ENCODE measurements at regions not wholly inside any gene's neighbourhood (a gene's known extent, or its start where the extent isn't known, plus 50 kb on each side); places are given as distances from the start of the nearest gene placed in this dataset.

DNA sequence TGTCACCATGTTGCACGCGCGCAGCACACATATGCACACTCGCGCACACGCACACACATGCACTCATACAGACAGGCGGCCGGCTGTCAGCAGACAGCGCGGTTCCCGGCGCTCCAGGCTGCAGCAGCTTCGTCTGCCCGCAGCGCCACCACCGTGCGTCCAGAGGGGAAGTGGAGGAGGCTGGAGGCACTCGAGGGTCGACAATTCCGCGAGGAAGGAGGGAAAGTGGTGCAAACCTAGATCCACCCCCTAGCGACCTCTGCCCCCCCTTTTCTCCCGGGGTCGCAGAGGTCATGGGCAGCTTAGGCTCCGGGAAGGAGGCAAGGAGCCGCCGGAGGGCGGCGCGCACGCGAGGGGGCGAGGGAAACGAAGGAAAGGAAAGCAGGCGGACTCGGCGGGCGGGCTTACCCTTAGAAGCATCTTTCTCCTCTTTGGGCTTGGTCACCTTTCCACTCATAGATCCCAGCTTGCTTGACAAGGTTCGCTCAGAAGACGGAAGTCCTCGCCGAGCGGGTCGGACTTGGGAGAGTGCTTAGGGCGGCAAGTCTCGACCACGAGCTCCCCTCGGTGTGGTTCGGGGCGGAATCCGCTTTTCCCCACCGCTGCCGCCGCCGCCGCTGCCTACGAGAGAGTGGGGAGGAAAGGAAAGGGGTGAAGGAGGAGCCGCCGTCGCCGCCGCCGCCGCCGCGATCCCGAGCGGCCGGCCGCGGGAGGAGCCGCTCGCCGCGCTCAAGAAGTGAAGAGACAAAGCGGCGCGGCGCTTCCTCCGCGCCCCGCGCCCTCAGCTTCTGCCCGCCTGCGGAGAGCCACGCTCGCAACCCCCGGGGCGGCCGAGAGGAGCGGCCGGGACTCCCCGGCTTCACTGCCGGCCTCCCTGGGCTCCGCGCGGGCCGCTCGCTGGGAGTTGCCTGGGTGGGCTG, 326.6 kb upstream of the F9 start:
- CTCF ChIA-PET: no interaction called here
- no peak for DNase-seq (ENCODE audit: low read depth)
- TF ChIP-seq, protein P1, sequence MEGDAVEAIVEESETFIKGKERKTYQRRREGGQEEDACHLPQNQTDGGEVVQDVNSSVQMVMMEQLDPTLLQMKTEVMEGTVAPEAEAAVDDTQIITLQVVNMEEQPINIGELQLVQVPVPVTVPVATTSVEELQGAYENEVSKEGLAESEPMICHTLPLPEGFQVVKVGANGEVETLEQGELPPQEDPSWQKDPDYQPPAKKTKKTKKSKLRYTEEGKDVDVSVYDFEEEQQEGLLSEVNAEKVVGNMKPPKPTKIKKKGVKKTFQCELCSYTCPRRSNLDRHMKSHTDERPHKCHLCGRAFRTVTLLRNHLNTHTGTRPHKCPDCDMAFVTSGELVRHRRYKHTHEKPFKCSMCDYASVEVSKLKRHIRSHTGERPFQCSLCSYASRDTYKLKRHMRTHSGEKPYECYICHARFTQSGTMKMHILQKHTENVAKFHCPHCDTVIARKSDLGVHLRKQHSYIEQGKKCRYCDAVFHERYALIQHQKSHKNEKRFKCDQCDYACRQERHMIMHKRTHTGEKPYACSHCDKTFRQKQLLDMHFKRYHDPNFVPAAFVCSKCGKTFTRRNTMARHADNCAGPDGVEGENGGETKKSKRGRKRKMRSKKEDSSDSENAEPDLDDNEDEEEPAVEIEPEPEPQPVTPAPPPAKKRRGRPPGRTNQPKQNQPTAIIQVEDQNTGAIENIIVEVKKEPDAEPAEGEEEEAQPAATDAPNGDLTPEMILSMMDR (IDR thresholded peaks at IDR 0.05; ENCODE audit: insufficient read depth, low read depth, low read length): no peak
- Histone ChIP-seq H3K36me3 (ENCODE audit: control insufficient read depth, insufficient read depth, low read length) (no peaks in the 10 kb centered on the region), H3K27me3 (ENCODE audit: control insufficient read depth, insufficient read depth, low read length) (peaks cover 8% of the 10 kb centered on the region), H3K4me3 (ENCODE audit: low read depth, low read length) (peak overlapping the region; percentile 32)
- POLR2A ChIA-PET: no interaction called here

GRCh38 chrX:139202742-139203420, 327.7 kb upstream of the F9 start:
- ChIA-PET CTCF (no interaction called here), POLR2A (no interaction called here)
- H3K4me3 ChIP-seq (ENCODE audit: low read depth, low read length): no peak overlapping the region
- TF ChIP-seq, protein P1 (IDR thresholded peaks at IDR 0.05; ENCODE audit: insufficient read depth, low read depth, low read length): no peak
- peaks cover 8% of the 10 kb centered on the region for H3K27me3 ChIP-seq (ENCODE audit: control insufficient read depth, insufficient read depth, low read length)
- no peak for DNase-seq (ENCODE audit: low read depth)
- no peaks in the 10 kb centered on the region for H3K36me3 ChIP-seq (ENCODE audit: control insufficient read depth, insufficient read depth, low read length)

- DNase-seq (ENCODE audit: low read depth): no peak
These were observed 328.6 kb upstream of the F9 start for GRCh38 chrX:139201924-139202323.

DNA sequence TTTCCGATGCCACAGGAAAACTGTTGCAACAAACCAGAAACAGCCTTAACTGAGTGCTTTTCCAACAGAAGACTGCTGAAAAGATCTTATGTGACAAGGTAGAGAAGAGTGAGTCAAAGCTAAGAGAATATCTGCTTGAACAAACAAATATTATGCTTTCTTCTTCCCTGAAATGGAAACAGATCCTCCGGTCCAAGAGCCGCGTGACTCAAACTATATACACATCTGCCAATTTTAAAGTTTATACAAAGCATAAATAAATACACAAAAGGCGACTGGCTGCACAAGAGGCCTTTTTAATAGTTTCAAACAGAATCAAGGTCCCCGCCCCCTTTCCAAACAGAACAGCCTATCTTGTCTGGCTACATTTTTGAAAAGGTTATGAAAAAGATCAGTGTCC, 329.7 kb upstream of the F9 start:
- ChIA-PET POLR2A (no interaction called here), CTCF (no interaction called here)
- DNase-seq (ENCODE audit: low read depth): no peak
- H3K27me3 ChIP-seq (ENCODE audit: control insufficient read depth, insufficient read depth, low read length): peaks cover 5% of the 10 kb centered on the region
- no peak overlapping the region for H3K4me3 ChIP-seq (ENCODE audit: low read depth, low read length)
- H3K36me3 ChIP-seq (ENCODE audit: control insufficient read depth, insufficient read depth, low read length): no peaks in the 10 kb centered on the region
- TF ChIP-seq, protein P1 (IDR thresholded peaks at IDR 0.05; ENCODE audit: insufficient read depth, low read depth, low read length): no peak

More at GRCh38 chrX:139201924-139202323, 328.6 kb upstream of the F9 start:
- Histone ChIP-seq H3K27me3 (ENCODE audit: control insufficient read depth, insufficient read depth, low read length) (peaks cover 8% of the 10 kb centered on the region), H3K4me3 (ENCODE audit: low read depth, low read length) (no peak overlapping the region), H3K36me3 (ENCODE audit: control insufficient read depth, insufficient read depth, low read length) (no peaks in the 10 kb centered on the region)
- ChIA-PET POLR2A (no interaction called here), CTCF (no interaction called here)
- TF ChIP-seq, protein P1 (IDR thresholded peaks at IDR 0.05; ENCODE audit: insufficient read depth, low read depth, low read length): no peak

GRCh38 chrX:139200346-139200745, 330.2 kb upstream of the F9 start:
- Histone ChIP-seq H3K4me3 (ENCODE audit: low read depth, low read length) (no peak overlapping the region), H3K27me3 (ENCODE audit: control insufficient read depth, insufficient read depth, low read length) (peaks cover 5% of the 10 kb centered on the region), H3K36me3 (ENCODE audit: control insufficient read depth, insufficient read depth, low read length) (no peaks in the 10 kb centered on the region)
- TF ChIP-seq, protein P1 (IDR thresholded peaks at IDR 0.05; ENCODE audit: insufficient read depth, low read depth, low read length): no peak
- ChIA-PET CTCF (no interaction called here), POLR2A (no interaction called here)
- DNase-seq (ENCODE audit: low read depth): no peak

Data from BJ (cell line).